Activated CD4-positive, CD25-positive, alpha-beta regulatory T cell treated with anti-CD3 and anti-CD28 coated beads, Interleukin-2, amount 50 U/mL, for 16 hours (primary cell): ENCODE measurements at regions not wholly inside any gene's neighbourhood (a gene's known extent, or its start where the extent isn't known, plus 50 kb on each side); places are given as distances from the start of the nearest gene placed in this dataset.
"Not testable (repeated sequence)": the region's sequence is repeated elsewhere in the genome, so short reads cannot be mapped to it uniquely, and the experiment has no call there.

Source experiments
- DNase-seq: peaks from one replicate; pipeline ENCODE4 v3.0.0-alpha.2; 2020; ENCODE audit warnings: low read depth, low spot score

DNA sequence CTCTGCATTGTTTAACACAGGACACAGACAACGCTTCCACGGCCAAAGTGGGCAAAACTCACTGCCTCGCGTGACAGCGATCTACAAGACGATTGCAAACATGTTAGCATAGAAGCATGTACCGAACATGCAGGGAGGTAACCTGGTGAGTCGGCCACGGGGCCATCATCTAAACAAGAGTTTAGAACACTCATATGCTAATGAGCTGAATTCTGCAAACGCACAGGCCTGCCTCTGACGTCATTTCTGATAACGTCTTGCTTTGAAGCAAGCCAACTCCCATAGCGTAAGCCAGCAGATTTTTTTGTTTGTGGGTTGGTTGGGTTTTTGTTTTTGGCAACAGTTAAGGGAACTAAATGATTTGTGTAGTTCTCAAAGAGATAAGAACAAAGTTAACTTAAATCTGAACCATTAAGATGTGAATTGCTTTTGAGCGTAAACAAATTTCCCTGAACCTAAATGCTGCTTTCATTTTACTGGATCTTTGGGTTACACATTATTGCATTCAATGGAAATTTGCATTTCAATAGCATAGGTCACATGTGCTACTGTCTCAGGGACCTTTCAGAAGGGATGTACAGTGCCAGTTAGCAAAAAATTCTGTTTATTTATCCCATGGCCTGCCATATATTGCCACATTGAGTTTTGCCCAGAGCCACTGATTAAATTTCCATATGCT is 184.5 kb upstream of the PDE10A start:
- DNase-seq: no peak

DNA sequence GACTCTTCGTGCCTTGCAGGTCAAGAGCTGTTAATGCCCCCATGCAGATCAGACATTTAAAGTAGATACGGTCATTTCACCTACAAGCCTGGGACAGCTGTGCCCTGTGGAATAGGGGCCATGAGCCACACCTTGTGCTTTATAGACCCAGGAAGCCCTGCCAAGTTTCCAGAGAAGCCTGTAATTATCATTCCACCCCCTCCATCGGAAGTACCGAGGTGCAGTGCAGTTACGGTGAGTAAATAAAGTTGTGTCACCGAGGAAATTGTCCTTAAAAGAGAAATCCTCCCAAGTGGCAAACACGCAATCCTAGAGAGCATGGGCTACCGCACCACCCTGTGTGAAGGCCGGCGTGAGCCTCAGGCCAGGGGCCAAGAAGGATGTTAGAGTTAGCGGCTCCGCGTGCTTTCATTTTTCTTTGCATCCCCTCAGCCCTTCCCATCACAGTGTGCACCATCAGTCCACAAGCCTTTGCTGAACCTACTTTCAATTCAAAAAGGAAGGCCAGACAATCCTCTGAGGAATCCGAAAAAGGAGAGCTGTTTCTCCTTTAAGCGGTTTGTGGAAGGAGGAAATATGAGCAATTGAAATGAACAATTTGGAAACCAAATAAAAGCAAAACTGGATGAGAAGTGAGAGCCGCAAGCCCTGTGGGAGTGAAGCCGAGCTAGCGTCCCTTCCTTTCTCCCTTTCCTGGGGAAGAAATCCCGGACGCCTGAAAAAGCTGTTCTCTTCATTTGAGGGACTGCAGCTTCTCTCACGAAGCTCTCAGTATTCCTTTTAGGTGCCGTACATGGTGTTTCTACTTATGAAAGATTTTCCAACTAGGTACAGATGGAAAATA is 183.3 kb upstream of the PDE10A start:
- no peak for DNase-seq

DNA sequence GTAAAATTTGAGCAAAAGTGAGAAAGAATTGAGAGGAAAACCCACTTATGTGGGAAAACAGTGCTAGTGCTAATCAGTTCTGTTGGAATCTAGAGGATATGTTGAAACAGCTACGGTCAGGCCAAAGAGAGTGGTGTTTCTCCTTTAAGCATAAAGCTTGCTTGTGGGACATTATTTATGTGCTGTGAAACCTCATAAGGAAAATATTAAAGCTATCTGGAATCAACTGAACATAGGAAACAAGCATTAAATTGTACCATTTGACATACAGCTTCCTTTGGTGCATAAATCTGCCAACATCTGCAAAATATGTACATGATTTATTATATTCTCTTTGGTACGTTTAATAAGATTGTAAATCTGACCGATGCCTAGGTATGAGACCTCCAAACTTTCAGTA is 182.5 kb upstream of the PDE10A start:
- DNase-seq: no peak

DNA sequence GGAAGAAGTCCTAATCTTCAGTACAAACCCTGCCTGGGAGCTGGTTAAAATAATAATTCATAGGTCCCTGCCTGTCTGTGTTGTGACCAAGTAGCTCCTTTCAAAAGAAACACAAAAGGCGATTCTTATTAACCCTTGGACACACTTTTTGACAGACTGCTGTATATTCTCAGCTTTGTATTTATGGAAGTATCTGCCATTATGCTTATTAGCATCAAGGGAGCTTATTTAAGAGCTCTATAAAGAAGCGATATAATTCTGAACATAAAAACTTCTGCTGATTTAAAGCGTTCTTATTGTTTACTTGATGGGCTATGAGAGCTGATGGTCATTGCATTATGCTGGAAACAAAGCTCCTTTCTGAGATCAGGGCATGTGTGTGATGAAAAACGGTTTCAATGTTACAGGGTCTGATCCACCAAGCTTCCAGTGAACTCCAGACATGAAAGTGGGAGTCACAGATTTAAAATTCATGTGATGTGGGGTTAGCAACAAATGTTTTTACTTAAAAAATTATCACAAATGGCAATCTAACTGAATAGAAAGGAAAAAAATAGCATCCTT is 181.8 kb upstream of the PDE10A start:
- DNase-seq: no peak

DNA sequence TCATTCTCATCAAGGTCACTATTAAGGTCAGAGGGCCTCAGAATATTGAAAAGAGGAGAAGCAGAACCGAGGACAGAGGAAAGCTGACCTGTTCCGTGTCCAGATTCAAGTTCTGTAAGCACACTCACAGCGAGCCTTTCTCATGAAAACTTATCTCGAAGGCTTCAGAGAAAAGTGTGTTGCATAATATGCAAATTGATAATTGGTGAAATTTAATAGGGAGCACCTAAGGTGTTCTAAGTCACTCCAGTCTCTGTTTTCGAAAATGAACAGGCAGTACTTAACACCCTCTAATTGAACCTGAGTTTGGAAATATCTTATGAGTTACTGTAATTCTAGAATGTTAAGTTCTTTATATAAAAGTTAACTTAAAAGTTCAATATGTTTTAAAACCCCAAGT is 181.2 kb upstream of the PDE10A start:
- DNase-seq: no peak

DNA sequence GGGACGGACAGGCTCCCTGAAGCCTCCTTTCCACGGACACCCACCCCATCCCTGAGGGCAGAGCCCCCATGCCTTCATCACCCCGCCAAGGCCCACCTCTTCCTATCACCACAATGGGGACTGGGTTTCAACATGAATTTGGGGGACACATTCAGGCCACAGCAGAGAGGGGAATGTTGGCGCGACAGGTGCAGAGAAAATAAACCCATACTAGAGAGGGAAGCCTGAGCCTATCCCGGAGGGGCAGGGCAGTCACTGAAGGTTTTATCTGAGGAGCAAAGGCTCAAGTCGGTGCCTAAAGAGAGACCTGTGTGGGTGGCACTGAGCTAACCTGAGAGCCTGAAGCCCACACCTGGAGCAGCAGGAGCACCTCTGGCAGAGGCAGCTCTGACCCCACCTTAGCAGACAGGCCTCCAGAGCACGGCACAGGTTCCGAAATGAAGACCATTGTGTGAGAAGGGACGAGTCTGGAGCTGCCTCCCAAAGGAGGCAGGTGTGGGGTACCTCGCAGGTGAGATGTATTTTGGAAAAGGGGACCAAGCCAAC is 180.6 kb upstream of the PDE10A start:
- DNase-seq: no peak

DNA sequence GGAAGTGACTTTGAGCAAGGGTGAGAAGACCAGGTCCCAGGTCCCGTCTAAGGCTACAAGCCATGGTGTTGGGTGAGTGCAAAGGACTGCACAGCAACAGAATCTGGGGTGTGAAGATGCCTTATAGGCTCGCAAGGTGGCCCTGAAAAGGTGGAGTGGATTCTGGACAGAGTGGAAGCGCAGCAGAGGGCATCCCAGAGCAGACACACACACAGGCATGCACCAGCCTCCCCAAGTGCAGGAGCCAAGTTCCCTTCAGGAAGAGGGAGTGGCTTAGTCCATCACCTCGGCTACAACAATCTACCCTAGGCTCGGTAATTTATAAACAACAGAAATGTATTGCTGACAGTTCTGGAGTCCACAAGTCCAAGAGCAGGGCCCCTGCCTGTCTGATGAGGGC is 180.1 kb upstream of the PDE10A start:
- no peak for DNase-seq

DNA sequence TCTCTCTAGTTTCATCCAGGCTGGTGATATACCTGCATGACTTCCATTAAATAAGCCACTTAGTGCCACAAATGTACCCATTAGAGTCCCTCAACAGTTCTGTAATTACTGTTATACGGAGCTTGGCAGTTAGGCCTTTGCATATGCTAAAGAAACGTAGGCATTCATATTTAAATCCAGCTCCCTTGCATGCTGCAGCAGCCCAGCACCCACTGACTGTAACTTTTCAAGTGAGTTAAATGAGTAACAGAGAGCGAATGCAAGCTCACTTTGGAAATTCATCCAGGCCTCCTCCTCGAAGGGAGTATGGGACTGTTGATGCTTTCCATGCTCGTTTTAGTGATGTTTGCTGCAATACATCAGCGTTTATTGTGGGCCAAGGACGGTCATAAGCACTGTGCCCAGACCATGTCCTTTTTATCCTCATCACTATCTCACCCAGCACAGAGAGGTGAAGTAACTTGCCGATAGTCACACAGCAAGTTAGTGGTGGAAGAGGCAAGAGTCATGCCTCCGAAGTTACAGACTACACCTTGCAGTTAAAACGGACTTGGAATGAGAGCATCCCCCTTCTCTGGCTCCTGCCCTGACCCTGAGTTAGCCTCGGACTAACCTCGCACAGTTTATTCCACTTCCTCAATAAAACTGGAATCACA is 179.4 kb upstream of the PDE10A start:
- DNase-seq: no peak

DNA sequence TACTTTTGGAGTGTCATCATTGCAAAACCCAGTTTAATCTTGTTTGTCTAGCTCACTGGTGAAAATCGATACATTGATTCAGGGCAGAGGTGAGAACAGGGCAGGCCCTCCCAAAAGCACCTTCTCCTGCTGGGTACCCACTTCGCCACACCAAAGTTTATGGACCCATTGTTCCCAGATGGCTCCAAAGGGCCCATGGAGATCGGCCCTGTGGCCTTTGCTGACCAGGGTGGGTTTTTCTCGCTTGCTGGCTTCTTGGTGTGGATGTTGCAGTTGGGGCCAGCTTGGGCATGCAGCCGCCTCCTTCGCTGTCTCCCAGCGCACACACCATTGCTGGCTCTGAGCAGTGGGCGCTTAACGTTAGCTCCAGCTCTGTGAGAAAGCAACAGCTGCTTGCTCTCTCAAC is 178.1 kb upstream of the PDE10A start:
- DNase-seq: no peak

DNA sequence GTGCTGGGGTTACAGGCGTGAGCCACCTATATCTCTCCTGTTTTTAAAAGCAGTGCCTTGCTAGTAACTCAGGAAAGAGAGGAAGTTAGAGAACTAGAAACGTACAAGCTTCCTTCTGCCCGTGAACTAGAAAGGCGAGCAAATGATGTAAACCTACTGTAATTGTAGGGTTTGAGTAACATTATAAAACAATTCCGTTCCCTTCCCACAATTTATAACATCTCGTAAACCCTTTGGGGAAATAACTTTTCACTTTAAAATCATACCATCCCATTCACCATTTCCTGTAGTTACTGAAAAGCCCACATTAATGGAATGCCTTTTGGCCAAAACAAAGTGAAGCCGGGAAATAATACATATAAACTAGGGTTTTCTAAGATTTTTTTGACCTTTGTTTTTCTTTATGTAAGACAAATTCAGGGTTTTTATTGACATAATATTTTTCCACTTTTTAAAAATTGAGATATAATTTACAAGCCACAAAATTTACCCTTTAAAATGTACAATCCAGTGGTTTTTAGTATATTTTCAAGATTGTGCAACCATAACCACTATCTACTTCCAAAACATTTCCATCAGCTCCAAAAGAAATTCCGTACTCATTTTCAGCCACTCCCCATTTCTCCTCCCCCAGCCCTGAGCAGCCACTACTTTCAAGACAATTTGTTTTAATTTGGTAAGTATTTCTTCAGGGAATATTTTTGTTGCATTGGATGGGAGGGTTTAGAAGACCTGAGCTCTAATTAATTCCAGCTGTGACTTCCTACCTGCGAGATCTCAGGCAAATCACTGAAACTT is 175.1 kb upstream of the PDE10A start:
- no peak for DNase-seq

DNA sequence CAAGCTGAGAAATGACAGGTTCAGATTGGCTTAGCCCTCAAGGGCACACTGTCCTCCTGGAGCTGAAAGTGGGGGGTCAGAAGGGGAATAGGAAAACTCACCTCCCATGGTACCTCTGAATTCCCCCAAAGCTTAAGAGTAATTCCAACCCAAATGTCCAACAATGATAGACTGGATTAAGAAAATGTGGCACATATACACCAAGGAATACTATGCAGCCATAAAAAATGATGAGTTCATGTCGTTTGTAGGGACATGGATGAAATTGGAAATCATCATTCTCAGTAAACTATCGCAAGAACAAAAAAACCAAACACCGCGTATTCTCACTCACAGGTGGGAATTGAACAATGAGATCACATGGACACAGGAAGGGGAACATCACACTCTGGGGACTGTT is 173.6 kb upstream of the PDE10A start:
- DNase-seq: not testable (repeated sequence)

DNA sequence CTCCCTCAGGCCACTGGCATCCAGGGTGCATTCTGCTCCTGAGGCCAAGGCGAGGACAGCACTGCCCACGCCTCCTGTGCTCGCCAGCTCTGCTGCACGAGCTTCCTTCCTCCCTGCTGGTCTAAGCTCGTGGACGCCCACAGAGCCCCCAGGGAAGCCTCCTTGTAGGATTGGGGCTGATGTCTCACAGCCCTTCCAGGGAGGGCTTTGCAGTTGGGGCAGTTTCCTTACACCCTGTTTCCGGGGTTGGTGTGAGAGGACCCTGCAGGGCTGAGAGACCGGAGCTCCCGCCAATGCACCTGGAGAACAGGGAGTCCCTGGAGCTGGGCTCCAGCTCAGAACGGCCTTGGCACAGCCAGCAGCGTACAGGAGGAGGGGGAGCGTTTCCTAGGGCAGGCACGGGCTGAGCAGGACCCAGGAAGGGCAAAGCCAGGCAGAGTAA is 172.4 kb upstream of the PDE10A start:
- DNase-seq: no peak

DNA sequence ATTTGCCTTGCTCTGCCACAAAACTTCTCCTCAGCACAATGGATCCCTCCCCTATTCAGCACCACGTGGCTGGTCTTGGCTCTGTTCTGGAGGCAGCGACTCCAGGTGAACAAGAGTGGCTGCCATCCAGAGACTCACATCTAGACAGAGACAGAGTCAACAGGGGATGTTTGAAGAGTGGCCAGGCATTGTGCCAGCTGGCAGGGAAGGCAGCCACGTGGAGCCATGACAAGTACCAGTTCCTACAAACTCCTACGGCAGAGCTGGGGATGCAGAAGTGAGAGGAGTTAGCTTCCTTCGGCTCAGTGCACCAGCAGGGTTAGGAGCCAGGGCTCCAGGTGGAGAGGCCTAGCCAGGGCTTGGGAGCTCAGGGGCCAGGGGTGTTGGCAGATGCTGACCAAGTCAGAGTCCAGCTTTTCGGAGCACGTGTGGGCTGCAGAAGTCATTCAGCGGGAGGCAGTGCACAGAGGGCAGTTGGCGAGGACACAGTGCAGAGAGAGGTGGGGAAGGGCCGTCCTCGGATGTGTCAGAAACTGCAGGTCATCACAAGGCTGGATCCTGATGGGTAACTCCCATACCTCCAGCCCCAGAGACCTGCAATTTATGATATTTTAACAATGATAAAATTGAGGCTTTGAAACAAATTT is 171.7 kb upstream of the PDE10A start:
- DNase-seq: no peak

DNA sequence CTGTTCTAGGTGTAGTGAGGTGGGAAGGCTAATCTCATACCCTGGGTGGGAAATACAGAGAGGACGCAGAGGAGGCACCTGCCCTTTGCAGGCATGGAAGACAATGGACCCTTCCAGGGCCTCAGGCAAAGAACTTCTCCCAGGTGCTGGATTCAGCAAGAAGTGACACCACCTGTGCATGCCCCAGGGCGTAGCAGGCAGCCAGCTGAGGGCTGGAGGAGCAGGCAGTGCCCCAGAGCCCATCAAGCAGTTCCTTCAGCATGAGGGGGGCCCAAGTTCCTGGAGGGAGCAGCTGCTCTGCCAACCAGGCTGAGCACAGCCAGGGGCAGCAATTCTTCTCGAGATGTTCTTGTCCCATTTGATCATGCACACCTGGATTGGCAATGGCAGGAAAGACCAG is 170.3 kb upstream of the PDE10A start:
- no peak for DNase-seq

DNA sequence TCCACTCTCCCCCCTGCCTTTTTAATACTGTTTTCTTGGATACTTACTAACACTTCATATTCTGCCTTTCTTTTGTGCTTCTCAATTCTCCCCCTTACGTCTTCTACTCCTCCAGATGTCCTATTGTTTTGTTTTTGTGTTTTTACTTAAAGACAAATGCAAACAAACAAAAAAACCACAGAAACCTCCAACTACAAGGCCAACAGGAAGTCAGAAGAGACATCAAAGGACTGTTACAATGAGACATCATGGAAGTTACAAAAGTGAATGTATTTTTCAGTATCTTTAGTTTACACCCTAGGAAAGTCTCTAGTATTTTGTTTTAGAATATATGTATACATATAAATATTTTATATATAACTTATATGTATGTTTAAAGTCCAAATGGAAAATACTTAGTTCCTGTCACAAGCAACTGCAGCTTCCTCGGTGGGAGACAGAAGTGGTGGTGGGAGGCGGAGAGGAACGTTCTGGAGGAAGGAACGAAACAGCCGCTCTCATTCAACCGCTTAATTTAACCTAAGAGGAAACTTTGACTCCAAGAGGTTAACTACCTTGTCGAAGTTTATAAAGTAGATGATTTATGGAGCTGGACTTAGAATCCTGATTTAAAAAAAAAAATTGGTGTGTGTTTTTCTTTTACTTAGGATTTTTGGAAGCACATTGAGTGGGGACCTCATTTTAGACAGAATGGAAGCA is 168.9 kb upstream of the PDE10A start:
- no peak for DNase-seq

DNA sequence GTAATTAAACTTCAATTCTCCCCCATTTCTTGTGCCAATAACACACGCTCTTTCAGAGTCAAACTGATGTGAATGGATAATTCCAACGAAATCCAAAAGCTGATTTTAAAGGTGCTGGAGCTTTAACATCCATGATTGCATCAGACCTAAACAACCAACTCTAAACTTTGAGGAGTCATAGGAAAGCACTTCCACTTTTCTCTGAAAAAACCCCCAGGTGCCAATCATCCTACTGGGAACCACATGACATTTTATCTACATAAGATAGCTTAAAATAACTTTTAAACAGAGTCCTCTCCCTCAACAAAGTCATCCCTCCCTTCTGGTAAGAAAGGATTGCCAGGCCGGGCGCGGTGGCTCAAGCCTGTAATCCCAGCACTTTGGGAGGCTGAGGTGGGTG is 167.7 kb upstream of the PDE10A start:
- DNase-seq: no peak

DNA sequence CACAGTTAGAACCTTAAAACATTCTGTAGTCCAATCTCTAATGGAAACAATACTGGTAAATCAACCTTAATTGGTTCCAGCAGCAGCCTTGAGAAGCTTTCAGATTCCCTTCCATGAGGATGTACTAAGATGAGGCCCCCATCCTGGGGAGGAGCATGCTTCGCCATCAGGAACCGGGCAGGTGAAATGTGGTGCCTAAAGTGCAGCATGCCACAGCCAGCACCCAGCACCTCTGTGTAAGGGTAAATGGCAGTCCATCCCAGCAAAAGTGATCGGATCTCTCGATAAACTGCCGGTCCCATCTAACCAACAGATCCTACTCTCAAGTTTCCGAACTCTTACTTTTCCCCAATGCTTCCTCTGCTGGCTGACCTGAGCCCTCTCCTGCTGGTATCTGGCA is 166.3 kb upstream of the PDE10A start:
- DNase-seq: no peak

DNA sequence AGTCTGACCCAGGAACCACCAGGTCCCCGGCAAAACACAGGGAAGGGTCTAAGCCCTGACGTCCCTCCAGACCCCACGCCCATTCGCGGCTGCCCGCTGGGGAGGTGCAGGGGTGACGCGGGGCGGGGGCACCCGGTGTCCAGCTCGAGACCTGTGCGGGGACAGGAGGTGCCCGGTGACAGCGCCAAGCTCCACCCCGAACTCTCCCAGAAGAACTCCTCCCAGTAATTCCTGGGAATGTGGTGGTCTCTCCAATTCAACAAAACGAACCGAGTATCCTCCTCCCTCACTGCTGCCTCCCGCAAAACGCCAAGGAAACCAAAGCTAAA is 164.1 kb upstream of the PDE10A start:
- no peak for DNase-seq

DNA sequence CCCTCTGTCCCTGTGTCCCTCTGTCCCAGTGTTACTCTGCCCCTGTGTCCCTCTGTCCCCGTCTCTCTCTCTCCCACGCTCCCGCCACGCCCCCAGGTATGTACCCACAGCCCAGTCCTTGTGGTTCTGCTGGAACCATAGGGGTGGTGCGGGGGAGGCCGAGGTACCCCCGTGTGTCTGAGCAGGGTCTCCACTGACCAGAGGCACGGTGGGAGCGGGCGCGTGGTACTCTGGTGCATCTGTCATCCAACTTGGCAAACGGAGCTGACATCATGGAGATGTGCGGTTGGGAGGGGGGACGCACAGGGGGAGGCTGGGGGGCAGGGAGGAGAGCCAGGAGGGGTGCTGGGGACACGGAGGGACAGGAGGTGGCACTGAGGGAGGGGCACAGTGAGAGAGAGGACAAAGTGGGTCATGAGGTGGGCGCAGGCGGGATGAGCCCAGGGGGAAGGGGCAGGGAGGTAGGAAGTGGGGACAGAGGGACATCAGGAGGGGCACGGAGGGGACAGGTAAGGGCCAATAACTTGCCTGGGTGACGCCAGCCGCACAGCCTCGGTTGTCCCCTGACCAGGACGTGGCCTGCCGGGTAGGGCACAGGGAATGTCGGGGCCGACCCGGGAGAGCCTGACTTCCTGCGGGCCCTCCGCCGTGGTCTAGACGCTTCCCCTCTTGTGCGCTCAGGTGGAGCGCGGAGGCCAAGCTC is 163.6 kb upstream of the PDE10A start:
- no peak for DNase-seq
